IMR-90 (cell line): ENCODE measurements at regions not wholly inside any gene's neighbourhood (a gene's known extent, or its start where the extent isn't known, plus 50 kb on each side); places are given as distances from the start of the nearest gene placed in this dataset.

Experiments used
- ATAC-seq: fragments of 200-7000 bp; cut with Tn5 transposase; 2 replicates; pipeline ENCODE4 v1.9.1; 2020; ENCODE audit warnings: low read depth, mild to moderate bottlenecking, moderate library complexity
- BruUV-seq: library from RNA; stranded (reverse); fragments of 400-500 nt; replicated peaks from 2 replicates; lab custom pipeline; 2021; lab: Mats Ljungman, UMichigan
- CTCF ChIA-PET: fragments of 300-600 bp; formaldehyde crosslinking; extraction: SDS; loops from one replicate; lab custom pipeline; 2021; ENCODE audit warnings: antibody characterized with exemption; lab: Yijun Ruan, JAX
- POLR2A ChIA-PET: fragments of 300-600 bp; sonication (Branson Sonifier 250); formaldehyde crosslinking; loops from one replicate; lab custom pipeline; 2022; ENCODE audit warnings: antibody characterized with exemption; ENCODE audit not compliant: unreplicated experiment; lab: Charles Lee
- DNase-seq: peaks from one replicate; pipeline ENCODE4 v3.0.0; 2013
- H2AFZ ChIP-seq: replicated peaks from 2 replicates; pipeline ENCODE3; 2013; ENCODE audit warnings: low read length, mild to moderate bottlenecking; ENCODE audit not compliant: poor library complexity
- H2AK5ac ChIP-seq: 2 replicates; pipeline ENCODE4 v1.6.1; 2013; ENCODE audit warnings: low read depth, low read length, inconsistent platforms
- H2AK9ac ChIP-seq: replicated peaks from 2 replicates; pipeline ENCODE3; 2013; ENCODE audit warnings: mild to moderate bottlenecking, low read depth, low read length, moderate library complexity; ENCODE audit not compliant: poor library complexity
- H2BK120ac ChIP-seq: 2 replicates; pipeline ENCODE4 v1.6.1; 2013; ENCODE audit warnings: low read depth, low read length, inconsistent platforms
- H2BK15ac ChIP-seq: 3 replicates; pipeline ENCODE4 v1.6.1; 2013; ENCODE audit warnings: low read depth, low read length, inconsistent platforms
- H2BK20ac ChIP-seq: 2 replicates; pipeline ENCODE4 v1.6.1; 2013; ENCODE audit warnings: low read depth, mild to moderate bottlenecking, inconsistent platforms, low read length, moderate library complexity
- H2BK5ac ChIP-seq: 2 replicates; pipeline ENCODE4 v1.6.1; 2013; ENCODE audit warnings: mild to moderate bottlenecking, low read depth, low read length, inconsistent platforms; ENCODE audit not compliant: poor library complexity, severe bottlenecking
- H3K14ac ChIP-seq: replicated peaks from 2 replicates; pipeline ENCODE4 v1.6.1; 2013; ENCODE audit warnings: low read depth, low read length, inconsistent platforms
- H3K18ac ChIP-seq: 2 replicates; pipeline ENCODE4 v1.6.1; 2013; ENCODE audit warnings: low read depth, low read length, control low read depth
- H3K23ac ChIP-seq: 2 replicates; pipeline ENCODE4 v1.6.1; 2013; ENCODE audit warnings: low read depth, low read length, inconsistent platforms
- H3K27ac ChIP-seq: 2 replicates; pipeline ENCODE4 v1.5.1; 2013; ENCODE audit warnings: mild to moderate bottlenecking, control low read depth, low read length; ENCODE audit not compliant: insufficient read depth
- H3K27me3 ChIP-seq: 2 replicates; pipeline ENCODE4 v1.6.1; 2013; ENCODE audit warnings: low read length; ENCODE audit not compliant: control insufficient read depth, insufficient read depth
- H3K36me3 ChIP-seq: 2 replicates; pipeline ENCODE4 v1.6.1; 2013; ENCODE audit warnings: low read length, mixed read lengths; ENCODE audit not compliant: control insufficient read depth, insufficient read depth
- H3K4ac ChIP-seq: 2 replicates; pipeline ENCODE4 v1.6.1; 2013; ENCODE audit warnings: low read depth, low read length, inconsistent platforms
- H3K4me1 ChIP-seq: 2 replicates; pipeline ENCODE4 v1.6.1; 2013; ENCODE audit warnings: low read length, mixed read lengths; ENCODE audit not compliant: control insufficient read depth, insufficient read depth
- H3K4me2 ChIP-seq: 2 replicates; pipeline ENCODE4 v1.6.1; 2013; ENCODE audit warnings: low read depth, mild to moderate bottlenecking, control low read depth, low read length, moderate library complexity
- H3K4me3 ChIP-seq: 2 replicates; pipeline ENCODE4 v1.5.1; 2013; ENCODE audit warnings: low read depth, mild to moderate bottlenecking, control low read depth, low read length, moderate library complexity; ENCODE audit not compliant: insufficient read depth
- H3K56ac ChIP-seq: 2 replicates; pipeline ENCODE4 v1.6.1; 2013; ENCODE audit warnings: low read length, inconsistent platforms; ENCODE audit not compliant: insufficient read depth; ENCODE audit errors: extremely low read depth
- H3K79me1 ChIP-seq, 2 experiments: 2 replicates each; pipeline ENCODE4 v1.6.1; 2013; ENCODE audit warnings: low read length in 2 of 2, inconsistent platforms in 1 of 2, low read depth in 1 of 2
- H3K9ac ChIP-seq: 2 replicates; pipeline ENCODE4 v1.6.1; 2013; ENCODE audit warnings: low read depth, low read length, control low read depth
- H3K9me1 ChIP-seq: 2 replicates; pipeline ENCODE4 v1.6.1; 2013; ENCODE audit warnings: low read length, inconsistent platforms; ENCODE audit not compliant: insufficient read depth
- H3K9me3 ChIP-seq: 2 replicates; pipeline ENCODE4 v1.6.1; 2013; ENCODE audit warnings: low read length; ENCODE audit not compliant: control insufficient read depth, insufficient read depth
- H4K20me1 ChIP-seq: 2 replicates; pipeline ENCODE4 v1.6.1; 2013; ENCODE audit warnings: low read length, inconsistent platforms; ENCODE audit not compliant: insufficient read depth
- H4K5ac ChIP-seq: 2 replicates; pipeline ENCODE4 v1.6.1; 2013; ENCODE audit warnings: mild to moderate bottlenecking, low read depth, low read length, control low read depth
- H4K8ac ChIP-seq, 2 experiments: 2 replicates each; pipeline ENCODE4 v1.6.1; 2013; ENCODE audit warnings: low read depth in 2 of 2, low read length in 2 of 2, control low read depth in 1 of 2, inconsistent platforms in 1 of 2
- H4K91ac ChIP-seq: 2 replicates; pipeline ENCODE4 v1.6.1; 2013; ENCODE audit warnings: low read depth, low read length, inconsistent platforms; ENCODE audit not compliant: insufficient read depth
- BHLHE40 ChIP-seq: fragments of 150-350 bp; IDR thresholded peaks from 2 replicates; pipeline ENCODE4 v1.6.1; 2016; ENCODE audit warnings: mild to moderate bottlenecking, low read depth, low read length
- CEBPB ChIP-seq: IDR thresholded peaks from 2 replicates; pipeline ENCODE4 v1.6.1; 2012; ENCODE audit warnings: low read depth, low read length, improper control_type of control experiment
- CHD1 ChIP-seq: IDR thresholded peaks from 2 replicates; pipeline ENCODE4 v1.6.1; 2012; ENCODE audit warnings: low read depth, low read length, improper control_type of control experiment
- FOS ChIP-seq: fragments of 150-350 bp; IDR thresholded peaks from 2 replicates; pipeline ENCODE4 v1.6.1; 2016; ENCODE audit warnings: low read depth, low read length
- MAFK ChIP-seq: IDR thresholded peaks from 2 replicates; pipeline ENCODE4 v1.6.1; 2012; ENCODE audit warnings: low read depth, low read length, improper control_type of control experiment
- MAZ ChIP-seq: IDR thresholded peaks from 2 replicates; pipeline ENCODE4 v1.6.1; 2012; ENCODE audit warnings: low read depth, mild to moderate bottlenecking, low read length, improper control_type of control experiment, moderate library complexity, borderline replicate concordance
- MXI1 ChIP-seq: IDR thresholded peaks from 2 replicates; pipeline ENCODE4 v1.6.1; 2012; ENCODE audit warnings: low read depth, mild to moderate bottlenecking, low read length, moderate library complexity, borderline replicate concordance
- NFE2L2 ChIP-seq: fragments of 150-350 bp; IDR thresholded peaks from 2 replicates; pipeline ENCODE4 v1.6.1; 2016; ENCODE audit warnings: low read depth, mild to moderate bottlenecking, low read length
- POLR2A ChIP-seq: IDR thresholded peaks from 2 replicates; pipeline ENCODE4 v1.6.1; 2012; ENCODE audit warnings: mild to moderate bottlenecking, low read depth, low read length
- RAD21 ChIP-seq: IDR thresholded peaks from 2 replicates; pipeline ENCODE4 v1.6.1; 2012; ENCODE audit warnings: low read length, improper control_type of control experiment
- RCOR1 ChIP-seq: IDR thresholded peaks from 2 replicates; pipeline ENCODE4 v1.6.1; 2012; ENCODE audit warnings: mild to moderate bottlenecking, low read length, improper control_type of control experiment; ENCODE audit not compliant: insufficient replicate concordance
- RFX5 ChIP-seq: IDR thresholded peaks from 2 replicates; pipeline ENCODE4 v1.8.0; 2012; ENCODE audit warnings: low read depth, mild to moderate bottlenecking, low read length, moderate library complexity
- SMC3 ChIP-seq: fragments of 150-350 bp; IDR thresholded peaks from 2 replicates; pipeline ENCODE4 v1.6.1; 2016; ENCODE audit warnings: low read depth, mild to moderate bottlenecking, antibody characterized with exemption, low read length, moderate library complexity
- WGBS, 2 experiments: methylation state at CpG; one replicate each; pipeline versions ENCODE4 v1.1.5 to v1.1.7; 2013; ENCODE audit warnings: missing lambda C conversion rate in 2 of 2; ENCODE audit not compliant: insufficient read length in 1 of 2; ENCODE audit errors: extremely low coverage in 2 of 2; 5-methylcytosine and 5-hydroxymethylcytosine counted together
- dilution Hi-C: fragments of 300-500 bp; cut with HindIII; formaldehyde crosslinking; loops from one replicate; pipeline ENCODE4 v1.14.3; 2018; ENCODE audit warnings: low sequenced_read_pairs; ENCODE audit not compliant: unreplicated experiment
- in situ Hi-C: fragments of 300-500 bp; cut with MboI; formaldehyde crosslinking; loops from 3 replicates; pipeline ENCODE4 v1.14.3; 2019; ENCODE audit warnings: low sequenced_read_pairs, inconsistent platforms, mixed read lengths
- intact Hi-C: fragments of 100-400 bp; cut with micrococcal nuclease; formaldehyde crosslinking; loops from 2 replicates; pipeline ENCODE4 v1.10.0; 2022
- TF ChIP-seq, protein P1 (sequence below): fragments of 150-350 bp; IDR thresholded peaks from 2 replicates; pipeline ENCODE4 v1.6.1; 2016; ENCODE audit warnings: low read depth, mild to moderate bottlenecking, low read length, moderate library complexity, borderline replicate concordance
- TF ChIP-seq, protein P2 (sequence below): fragments of 150-350 bp; IDR thresholded peaks from 2 replicates; pipeline ENCODE4 v1.6.1; 2017; ENCODE audit warnings: mild to moderate bottlenecking, antibody characterized with exemption, low read length, low read depth
- TF ChIP-seq, protein P3 (sequence below): conservative IDR thresholded peaks from 2 replicates; pipeline ENCODE4 v1.5.1; 2012; ENCODE audit warnings: mild to moderate bottlenecking, low read depth, low read length, improper control_type of control experiment

DNA sequence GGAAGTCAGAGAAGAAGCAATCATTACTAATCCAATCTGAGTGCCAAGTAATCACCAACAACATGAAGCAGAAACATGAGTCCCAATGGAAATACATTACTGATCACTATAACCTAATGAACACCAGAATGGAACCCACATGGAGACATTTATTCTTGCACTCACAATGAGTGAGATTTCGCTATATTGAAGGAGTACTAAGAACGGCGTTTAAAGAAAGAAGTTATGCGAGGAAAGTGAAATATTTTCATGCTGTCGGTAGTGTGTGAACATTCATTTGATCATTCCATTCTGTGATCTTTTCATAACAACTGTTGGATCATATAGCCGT lies 181.1 kb downstream of the IRS1 start:
- Histone ChIP-seq H3K14ac (no peak overlapping the region), H2AK5ac (peak overlapping the region; percentile 27; the same call in 1 of the 2 replicates), H3K9me1 (no peaks in the 10 kb centered on the region), H3K27me3 (no peaks in the 10 kb centered on the region), H3K4ac (no peak overlapping the region), H2AK9ac (no peak overlapping the region), H3K9ac (no peak overlapping the region), H3K4me2 (no peak overlapping the region), H2BK20ac (0 out of 2 replicates have a peak overlapping the region, but pooled peaks have one; percentile 25), H3K18ac (no peak overlapping the region), H3K23ac (no peak overlapping the region), H3K79me1 (no peaks in the 10 kb centered on the region), H4K8ac (no peak overlapping the region), H3K9me3 (no peaks in the 10 kb centered on the region; the same call in 1 of the 2 replicates), H2BK15ac (0 out of 3 replicates have a peak overlapping the region, but pooled peaks have one; percentile 50), H3K4me1 (no peaks in the 10 kb centered on the region), H3K56ac (no peak overlapping the region), H2BK120ac (no peak overlapping the region; the same call in 1 of the 2 replicates), H4K91ac (no peak overlapping the region), H4K20me1 (no peaks in the 10 kb centered on the region), H3K27ac (no peak overlapping the region), H2AFZ (no peak overlapping the region), H3K36me3 (no peaks in the 10 kb centered on the region), H2BK5ac (no peak overlapping the region), H3K4me3 (no peak overlapping the region), H4K5ac (no peak overlapping the region)
- in situ Hi-C loops (no loop called here), dilution Hi-C loops (no loop called here), intact Hi-C loops (no loop called here)
- ATAC-seq (no peak), DNase-seq (no peak)
- TF ChIP-seq CEBPB (no peak), MXI1 (no peak), BHLHE40 (no peak), NFE2L2 (no peak), RFX5 (no peak), MAFK (no peak), RAD21 (no peak), SMC3 (no peak), CHD1 (no peak), RCOR1 (no peak), FOS (no peak), POLR2A (no peak), MAZ (no peak)
- TF ChIP-seq, protein P1, sequence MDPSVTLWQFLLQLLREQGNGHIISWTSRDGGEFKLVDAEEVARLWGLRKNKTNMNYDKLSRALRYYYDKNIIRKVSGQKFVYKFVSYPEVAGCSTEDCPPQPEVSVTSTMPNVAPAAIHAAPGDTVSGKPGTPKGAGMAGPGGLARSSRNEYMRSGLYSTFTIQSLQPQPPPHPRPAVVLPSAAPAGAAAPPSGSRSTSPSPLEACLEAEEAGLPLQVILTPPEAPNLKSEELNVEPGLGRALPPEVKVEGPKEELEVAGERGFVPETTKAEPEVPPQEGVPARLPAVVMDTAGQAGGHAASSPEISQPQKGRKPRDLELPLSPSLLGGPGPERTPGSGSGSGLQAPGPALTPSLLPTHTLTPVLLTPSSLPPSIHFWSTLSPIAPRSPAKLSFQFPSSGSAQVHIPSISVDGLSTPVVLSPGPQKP: no peak
- TF ChIP-seq, protein P2, sequence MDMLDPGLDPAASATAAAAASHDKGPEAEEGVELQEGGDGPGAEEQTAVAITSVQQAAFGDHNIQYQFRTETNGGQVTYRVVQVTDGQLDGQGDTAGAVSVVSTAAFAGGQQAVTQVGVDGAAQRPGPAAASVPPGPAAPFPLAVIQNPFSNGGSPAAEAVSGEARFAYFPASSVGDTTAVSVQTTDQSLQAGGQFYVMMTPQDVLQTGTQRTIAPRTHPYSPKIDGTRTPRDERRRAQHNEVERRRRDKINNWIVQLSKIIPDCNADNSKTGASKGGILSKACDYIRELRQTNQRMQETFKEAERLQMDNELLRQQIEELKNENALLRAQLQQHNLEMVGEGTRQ: no peak
- TF ChIP-seq, protein P3, sequence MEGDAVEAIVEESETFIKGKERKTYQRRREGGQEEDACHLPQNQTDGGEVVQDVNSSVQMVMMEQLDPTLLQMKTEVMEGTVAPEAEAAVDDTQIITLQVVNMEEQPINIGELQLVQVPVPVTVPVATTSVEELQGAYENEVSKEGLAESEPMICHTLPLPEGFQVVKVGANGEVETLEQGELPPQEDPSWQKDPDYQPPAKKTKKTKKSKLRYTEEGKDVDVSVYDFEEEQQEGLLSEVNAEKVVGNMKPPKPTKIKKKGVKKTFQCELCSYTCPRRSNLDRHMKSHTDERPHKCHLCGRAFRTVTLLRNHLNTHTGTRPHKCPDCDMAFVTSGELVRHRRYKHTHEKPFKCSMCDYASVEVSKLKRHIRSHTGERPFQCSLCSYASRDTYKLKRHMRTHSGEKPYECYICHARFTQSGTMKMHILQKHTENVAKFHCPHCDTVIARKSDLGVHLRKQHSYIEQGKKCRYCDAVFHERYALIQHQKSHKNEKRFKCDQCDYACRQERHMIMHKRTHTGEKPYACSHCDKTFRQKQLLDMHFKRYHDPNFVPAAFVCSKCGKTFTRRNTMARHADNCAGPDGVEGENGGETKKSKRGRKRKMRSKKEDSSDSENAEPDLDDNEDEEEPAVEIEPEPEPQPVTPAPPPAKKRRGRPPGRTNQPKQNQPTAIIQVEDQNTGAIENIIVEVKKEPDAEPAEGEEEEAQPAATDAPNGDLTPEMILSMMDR: no peak
- no TSS peak for BruUV-seq
- WGBS, 2 experiments: no CpG with 5 or more reads among the region's 6 CpGs
- ChIA-PET POLR2A (no interaction called here), CTCF (no interaction called here)
